HG03097 (cell line): ENCODE measurements at regions not wholly inside any gene's neighbourhood (a gene's known extent, or its start where the extent isn't known, plus 50 kb on each side); places are given as distances from the start of the nearest gene placed in this dataset.

Experiments
- ATAC-seq: cut with Tn5 transposase; IDR thresholded peaks from one replicate; pipeline ENCODE4 v1.9.1; 2021; ENCODE audit not compliant: unreplicated experiment, low FRiP score

DNA sequence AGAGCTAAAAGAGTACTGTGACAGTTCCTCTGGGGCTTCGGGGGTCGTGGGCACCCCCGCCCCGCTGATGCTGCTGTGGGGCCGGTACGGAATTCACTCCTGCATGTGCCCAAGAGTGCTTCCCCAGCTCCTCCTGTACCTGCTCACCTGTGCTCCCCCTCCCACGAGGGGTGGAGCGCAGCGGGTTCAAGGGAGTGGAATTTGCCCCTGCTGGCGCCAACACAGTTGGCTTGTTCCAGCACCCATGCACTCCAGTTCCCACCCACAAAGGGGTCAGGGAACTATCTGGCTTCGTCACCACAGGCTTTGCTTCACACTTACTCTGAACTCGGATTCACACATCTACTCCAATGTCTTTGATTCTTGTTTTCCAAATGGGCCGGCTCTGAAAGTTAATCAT, 1086.9 kb upstream of the CDH6 start:
- no peak for ATAC-seq

DNA sequence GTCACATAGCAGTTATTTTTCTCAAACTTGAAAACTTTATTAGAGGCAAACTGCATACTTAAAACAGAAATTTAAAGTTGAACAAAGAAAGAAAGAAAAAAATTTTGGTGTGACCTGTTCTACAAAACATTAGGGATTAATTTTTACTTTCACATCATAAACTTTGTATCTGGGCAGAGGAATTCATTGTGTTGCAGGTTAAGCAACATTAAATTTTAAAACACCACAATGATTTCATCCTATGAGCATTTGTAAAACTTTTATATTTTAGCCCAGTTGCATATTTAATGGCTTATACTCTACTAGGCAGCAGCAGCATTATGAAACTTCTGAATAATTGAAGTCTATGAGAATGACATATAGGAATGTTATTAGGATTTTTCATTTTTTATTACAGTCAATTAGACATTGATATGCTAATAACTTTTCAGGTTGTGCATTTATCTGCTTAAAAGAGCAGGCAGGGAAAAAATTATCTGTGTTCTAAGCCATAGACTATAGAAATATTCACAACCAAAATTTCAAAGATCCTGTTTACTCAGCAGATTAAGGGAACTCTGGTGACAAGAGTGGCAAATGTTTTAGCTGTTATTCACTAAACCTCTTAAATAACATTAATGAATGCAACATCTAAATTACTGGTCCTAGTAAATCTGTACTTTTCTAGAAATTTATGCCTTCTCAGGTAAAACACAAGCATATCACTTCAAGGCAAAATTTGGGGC, 1088.5 kb upstream of the CDH6 start:
- no peak for ATAC-seq

DNA sequence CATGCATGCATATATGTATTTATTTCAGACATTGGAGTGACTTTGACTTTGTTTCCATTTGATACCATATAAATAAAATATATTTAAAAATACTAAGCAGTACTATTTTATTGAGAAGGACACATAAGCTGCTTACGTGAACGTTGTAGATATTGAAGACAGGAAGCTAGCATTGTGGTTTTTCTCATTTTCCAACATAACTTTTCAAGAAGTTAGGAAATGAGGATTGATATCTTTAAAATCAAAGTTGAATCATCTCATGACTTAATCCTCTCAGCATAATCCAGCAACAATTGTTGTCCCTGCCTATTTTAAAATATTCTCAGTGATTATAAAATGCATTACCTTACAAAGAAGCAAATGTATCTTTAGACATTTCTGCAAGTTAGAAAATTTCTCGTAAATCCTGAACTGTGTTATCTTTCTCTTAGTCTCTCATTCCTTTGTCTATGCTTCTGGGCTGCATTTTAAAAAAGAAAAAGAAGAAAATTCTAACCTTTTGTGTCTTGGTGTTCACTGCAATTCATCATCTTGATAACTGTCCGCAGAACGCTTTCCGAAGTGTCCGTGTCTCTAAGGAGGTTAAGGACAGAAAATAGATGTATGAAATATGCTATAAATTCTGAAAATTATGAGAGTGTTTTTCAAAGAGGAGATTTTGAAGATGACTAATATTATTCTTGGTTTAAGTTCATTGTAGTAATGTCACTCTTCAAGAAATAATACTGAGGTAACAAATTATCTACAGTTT, 1089.9 kb upstream of the CDH6 start:
- no peak for ATAC-seq

DNA sequence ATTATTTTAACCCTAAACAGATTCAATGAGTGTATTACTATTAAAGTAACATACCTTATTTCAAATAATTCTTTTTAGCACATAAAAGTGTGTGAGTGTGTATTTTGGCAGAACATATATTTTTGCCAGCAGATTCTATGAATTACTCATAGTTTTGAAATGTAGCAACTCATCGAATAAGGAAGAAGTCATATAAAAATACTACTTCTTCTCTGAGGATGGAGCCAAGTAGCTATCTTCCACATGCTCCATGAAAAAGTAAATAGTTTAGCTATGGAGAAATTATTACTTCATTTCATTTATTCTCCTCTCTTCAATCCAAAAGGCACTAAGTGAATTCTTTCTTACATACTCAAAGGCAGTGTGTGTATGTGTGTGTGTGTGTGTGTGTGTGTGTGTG, 1090.4 kb upstream of the CDH6 start:
- ATAC-seq = no peak

DNA sequence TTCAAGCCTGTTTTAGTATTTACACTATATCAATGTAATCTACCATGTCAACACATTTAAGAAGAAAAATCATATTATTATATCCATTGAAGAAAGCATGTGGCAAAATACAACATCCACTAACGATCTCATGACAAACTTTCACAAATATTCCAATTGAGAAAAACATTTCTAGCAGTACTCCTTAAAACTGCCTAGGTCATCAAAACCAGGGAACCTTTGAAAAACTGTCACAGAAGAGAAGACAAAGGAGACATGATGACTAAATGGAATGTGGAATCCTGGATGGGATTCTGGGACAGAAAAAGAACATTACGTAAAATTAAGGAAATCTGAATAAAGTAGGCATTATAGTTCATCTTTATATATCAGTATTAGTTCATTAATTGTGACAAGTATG, 1091.3 kb upstream of the CDH6 start:
- no peak for ATAC-seq

DNA sequence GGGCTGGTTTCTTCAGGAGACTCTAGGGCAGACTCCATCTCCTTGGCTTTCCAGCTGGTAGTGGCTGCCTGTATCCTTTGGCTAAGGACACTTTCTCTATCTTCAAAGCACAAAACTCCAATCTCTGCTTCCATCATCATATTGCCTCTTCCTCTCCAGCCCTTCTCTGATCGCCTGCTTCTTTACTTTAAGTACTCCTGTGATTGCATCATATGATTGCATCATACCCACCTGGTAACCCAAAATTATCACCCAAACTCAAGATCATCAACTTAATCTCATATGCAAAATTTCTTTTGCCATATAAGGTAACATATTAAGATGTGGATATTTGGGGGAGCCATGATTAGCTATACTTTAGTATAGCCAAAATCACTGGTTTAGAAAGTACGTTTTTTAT, 1092.6 kb upstream of the CDH6 start:
- ATAC-seq = no peak

DNA sequence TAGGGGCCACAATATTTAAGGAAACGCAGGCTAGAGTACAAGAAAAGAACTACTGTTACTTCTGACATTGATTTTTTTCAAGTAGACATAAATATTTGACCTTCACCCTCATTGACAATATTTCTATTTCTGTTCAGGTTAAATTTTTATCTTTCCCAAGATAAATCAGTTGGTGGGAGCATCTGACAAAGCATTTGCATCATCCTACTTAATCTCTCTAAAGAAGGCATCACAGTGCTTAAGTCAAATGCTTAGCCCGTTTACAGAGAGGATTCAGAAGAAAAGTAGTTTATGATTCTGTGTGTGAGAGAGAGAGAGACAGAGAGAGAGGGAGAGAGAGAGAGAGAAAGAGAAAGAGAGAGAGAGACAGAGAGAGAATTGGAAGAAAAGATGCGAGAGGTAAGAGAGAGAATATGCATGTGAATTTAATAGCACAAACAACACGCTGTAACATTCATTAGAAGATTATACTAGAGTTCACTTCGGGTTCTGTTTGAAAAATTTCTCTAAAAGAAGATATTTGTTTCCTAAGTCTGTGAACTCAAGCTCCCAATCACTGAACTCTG, 1093.3 kb upstream of the CDH6 start:
- ATAC-seq = no peak

DNA sequence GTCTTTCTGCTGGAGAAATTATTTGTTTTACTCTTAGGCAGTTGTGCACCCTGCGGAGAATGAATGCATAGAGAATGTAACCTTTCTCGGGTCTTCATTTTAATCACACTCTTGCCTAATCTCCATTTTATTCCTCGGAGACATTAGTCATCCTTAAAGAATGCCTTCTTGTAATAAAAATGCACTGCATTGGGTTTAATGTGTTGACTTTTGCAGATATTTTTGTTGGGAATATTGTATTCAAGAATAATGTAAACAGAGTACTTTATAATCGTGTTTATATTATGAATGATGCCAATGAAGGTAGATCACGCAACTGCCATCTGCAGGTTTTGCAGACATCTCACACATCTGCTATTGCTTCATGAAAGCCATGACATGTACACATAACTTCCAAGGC, 1093.9 kb upstream of the CDH6 start:
- ATAC-seq = no peak

DNA sequence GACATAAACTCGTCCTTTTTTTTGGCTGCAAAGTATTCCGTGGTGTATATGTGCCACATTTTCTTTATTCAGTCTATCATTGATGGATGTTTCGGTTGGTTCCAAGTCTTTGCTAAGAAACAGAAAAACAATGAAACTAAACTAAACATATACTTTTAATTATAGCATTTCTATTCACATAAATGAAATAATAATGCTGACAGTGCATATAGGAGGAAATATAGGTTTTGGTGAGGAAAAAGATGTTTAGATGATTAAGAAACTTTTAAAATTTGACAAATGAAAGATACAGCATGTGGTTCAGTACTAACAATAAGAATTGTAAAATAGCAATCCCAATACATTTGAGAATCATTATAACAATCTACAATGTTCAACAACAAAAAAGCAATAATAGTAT, 1094.5 kb upstream of the CDH6 start:
- no peak for ATAC-seq

DNA sequence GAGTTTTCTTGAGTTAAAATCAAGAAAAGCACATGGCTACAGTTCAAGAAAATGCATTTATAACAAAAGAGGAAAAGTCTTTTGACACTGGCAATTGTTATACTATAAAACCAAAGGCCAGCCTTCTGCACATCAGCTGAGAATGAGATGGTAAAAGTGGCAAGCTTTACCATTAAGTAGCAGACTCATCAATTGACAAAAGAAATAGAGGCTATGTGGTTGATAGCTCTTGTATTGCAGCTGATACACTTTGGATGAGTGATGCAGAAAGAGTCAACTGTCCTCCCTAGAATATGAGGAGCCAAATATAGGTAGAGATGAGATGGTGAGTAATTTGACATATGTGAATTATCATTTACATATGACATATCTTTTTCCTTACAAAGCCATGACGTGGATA, 1100.9 kb upstream of the CDH6 start:
- no peak for ATAC-seq

DNA sequence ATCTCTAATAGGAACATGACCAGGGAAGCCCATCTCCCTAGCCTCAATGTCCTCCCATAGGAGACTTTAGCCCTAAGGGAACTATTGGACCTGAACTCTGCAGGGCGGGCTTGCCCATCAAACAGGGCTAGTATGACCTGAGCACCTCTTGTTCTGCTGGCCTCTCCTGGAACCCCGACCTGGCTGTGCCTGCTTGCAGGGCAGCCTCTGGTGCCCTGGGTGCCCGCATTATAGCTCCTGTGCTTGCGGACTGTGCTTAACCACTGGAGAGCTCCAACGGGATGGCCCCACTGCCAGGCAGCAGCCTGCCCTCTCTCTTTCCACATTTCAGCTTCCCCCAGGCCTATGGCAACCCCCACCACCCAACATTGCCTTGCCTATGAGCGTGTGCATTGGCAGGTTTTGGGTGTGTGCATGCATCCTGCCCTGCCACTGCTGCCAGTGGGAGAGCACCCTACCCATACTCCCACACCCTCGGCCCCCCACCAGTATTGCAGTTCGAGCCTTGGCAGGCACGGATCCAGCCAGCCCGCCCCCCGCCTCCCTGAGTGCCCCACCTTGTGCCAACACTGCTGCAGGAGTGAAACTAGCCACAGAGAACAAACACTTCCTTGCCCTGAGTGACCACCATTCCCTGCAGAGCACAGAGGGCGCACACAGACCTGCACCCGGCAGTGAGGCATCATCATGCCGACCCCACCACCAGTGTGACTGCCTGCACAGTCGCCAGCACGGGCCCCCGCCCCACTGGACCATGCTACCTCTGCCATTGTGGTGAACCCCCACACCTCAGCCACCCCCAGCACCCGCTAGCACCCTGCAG, 1123.8 kb upstream of the CDH6 start:
- no peak for ATAC-seq

DNA sequence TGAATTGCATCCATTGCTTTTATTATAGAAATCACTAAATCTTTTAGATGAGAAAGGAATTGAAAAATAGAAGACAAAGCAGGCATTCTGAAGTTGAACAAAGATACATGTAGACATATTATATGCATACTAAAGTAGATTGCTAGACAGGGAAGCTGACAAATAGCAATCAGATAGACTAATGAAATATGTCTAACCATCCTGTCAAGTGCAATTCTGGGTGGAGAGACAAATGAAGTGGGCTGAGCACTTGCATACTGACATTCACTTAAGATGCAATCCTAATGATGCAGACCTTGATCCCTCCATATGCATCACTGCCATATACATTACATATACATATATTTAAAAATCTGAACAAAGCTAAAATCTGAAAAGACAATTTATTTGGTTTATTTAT, 1130.0 kb upstream of the CDH6 start:
- no peak for ATAC-seq

DNA sequence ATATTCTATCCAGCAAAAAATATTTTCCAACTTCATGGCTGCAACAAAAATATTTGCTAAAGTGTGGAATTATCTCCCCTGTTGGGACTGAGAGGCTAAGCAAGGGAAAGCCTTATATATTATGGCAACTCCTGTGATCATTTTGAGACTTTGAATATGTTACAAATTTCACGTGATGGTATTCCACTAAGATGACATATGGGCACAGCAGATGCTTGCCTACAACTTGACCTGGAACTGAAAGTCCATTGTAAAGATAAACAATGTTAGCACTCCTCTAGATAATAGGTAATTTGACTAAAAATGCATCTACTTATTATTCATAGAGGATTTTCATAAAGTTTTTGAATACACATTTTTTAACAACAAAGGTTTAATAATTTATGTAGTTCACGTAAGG, 1141.5 kb upstream of the CDH6 start:
- no peak for ATAC-seq

DNA sequence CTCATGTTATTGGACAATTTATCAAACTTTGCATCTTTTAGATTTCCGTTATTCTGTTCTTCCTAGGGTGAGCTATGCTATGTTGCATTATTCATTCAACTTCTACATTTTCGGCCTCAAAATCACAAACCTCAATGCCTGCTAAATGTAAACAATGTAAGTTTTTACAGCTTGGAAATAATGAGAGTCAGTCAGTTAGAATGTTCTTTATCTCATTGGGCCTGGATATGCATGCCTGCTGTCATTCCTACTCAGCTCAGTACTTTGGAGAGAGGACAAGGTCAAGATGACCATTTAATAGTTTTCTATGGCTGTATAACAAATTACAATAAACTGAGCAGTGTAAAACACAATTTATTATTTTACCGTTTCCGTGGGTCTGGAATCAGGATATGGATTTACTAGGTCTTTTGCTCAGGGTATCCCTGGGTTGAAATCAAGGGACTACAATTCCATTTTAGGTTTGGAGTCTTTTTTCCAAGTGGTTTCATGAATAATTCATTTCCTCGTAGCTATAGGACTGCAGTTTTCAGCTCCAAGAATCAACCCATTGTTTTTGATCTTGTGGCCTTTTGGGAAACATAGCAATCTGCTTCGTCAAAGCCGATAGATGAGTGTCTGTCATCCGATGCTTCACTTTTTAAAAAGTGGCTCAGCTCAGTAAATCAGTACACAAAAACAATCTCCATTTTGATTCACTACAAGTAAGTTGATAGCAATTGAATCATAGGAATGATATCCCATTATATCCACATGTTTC, 1143.2 kb upstream of the CDH6 start:
- ATAC-seq = no peak

DNA sequence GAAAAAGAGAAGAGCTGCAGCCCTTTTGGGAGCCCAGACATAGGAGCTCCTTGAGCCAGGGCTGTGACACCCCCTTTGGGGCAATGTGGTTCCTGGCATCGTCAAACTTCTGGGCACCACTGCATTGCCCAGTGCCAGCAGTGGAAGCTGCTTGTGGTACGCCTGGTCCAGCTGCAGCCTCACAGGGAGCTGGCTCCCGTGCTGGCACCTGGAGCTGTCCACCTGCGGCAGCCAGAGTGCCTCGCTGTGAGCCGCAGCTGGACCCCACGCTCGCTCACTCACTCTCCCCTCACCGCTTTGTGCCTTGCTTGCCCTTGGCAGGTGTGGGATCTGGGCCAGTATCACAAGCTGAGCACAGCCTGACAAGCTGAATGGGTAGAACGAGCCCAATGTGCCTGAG, 1150.8 kb upstream of the CDH6 start:
- no peak for ATAC-seq

DNA sequence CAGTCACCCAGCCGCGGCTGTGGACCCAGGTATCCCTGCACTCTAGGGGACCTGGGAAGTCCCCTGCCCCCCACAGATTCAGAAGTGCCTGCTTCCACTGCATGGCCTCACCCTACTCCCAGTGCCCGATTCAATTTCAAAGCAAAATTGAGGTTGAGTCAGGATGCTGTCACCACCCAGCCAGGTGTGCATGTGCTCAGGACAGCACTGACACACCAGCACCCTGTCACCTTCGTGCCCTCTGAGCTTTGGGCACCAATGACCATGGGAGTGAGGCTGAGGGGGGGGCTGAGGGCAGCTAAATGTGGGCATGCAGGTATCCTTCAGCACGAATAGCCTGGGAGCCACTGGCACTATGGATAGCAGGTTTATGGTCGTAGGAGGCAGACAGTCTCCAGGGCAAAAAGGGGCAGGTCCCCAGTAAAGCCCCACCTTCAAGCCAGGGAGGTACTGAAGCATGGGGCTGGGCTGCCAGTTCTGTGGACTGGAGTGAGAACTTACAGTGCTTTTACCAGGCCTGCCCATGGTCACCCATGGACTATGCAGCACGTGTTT, 1151.6 kb upstream of the CDH6 start:
- no peak for ATAC-seq

DNA sequence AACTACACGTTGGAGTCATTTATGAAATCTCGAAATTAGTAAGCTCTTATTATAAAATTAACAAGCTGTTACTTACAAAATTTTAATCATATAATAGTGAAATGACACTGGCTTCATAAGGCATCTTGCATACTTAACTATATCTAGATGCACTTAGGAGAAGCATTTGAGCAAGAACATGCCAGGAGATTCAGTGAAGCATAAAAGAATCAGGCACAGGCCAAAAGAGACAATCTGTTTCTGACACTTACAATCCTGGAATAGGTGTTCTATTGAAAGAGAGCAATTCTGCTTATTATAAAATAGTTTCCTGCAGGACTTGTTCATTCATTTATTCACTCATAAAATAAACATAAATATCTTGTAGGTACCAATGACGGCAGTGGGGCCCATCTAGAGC, 1152.2 kb upstream of the CDH6 start:
- ATAC-seq = no peak

DNA sequence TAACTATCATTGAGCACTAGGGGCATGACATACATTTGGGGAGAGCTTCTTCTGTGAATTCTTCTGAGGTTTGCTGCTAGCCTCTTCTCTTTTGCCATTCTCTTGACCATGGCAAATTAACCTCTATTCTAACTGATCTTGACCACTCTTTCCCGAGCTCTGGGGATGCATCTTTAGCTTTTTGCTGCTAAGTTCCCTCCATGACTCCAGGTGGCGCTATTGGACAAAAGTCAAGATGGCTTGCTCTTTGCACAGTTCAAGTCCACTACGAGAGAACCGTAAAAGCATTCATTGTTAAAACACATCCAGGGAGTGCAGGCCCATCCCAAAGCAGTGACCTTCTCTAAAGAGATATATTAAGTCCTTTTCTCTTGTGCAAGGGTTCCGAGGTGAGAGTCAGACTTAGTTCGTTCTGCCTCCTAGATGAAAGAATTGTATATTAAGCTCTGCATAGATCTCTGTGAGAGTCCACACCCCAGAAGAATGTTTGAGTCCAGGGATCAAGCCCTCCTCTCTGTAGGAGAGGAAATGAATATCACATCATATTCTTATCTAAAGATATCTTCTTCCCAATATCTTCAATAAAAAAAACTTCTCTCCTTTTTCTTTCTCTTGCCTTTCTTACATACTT, 1152.9 kb upstream of the CDH6 start:
- ATAC-seq = no peak

DNA sequence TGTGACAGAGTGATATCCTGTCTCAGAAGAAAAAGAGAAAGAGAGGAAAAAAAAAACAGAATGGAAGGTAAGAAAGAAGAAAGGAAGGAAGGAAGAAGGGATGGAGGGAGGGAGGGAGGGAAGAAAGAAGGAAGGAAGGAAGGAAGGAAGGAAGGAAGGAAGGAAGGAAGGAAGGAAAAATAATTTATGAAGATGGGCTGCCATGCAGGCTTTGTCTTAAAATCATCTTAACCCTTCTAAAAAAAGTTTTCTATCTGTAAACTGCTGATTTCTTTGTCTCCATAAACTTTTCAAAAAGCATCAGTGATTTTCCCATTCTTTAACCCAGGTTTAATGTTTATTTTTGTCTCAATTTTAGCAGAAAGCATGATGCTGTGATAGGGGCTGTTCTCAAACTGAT, 1154.1 kb upstream of the CDH6 start:
- ATAC-seq = no peak

DNA sequence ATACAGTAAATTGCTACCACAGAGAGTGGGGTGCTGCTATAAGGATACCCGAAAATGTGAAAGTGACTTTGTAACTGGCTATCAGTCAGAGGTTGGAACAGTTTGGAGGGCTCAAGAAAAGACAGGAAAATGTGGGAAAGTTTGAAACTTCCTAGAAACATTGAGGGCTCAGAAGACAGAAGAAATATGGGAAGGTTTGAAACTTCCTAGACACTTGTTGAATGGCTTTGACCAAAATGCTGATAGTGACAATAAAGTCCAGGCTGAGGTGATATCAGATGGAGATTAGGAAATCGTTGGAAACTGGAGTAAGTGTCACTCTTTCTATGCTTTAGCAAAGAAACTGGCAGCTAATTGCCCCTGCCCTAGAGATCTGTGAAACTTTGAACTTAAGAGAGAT, 1158.6 kb upstream of the CDH6 start:
- ATAC-seq = no peak
